HG02852 (cell line): ENCODE measurements at regions not wholly inside any gene's neighbourhood (a gene's known extent, or its start where the extent isn't known, plus 50 kb on each side); places are given as distances from the start of the nearest gene placed in this dataset.
"Not testable (repeated sequence)": the region's sequence is repeated elsewhere in the genome, so short reads cannot be mapped to it uniquely, and the experiment has no call there.

Experiments
- ATAC-seq: cut with Tn5 transposase; IDR thresholded peaks from one replicate; pipeline ENCODE4 v1.9.1; 2021; ENCODE audit warnings: mild to moderate bottlenecking, moderate library complexity; ENCODE audit not compliant: unreplicated experiment

- not testable (repeated sequence) for ATAC-seq
These were observed 67.0 kb upstream of the CHD6 start for GRCh38 chr20:41685145-41685544.

- no peak for ATAC-seq
These were observed 60.6 kb upstream of the CHD6 start for GRCh38 chr20:41678799-41679198.

- no peak for ATAC-seq
These were observed 54.1 kb upstream of the CHD6 start for GRCh38 chr20:41672282-41672681.

GRCh38 chr20:41671143-41671542 is 53.0 kb upstream of the CHD6 start:
- no peak for ATAC-seq

GRCh38 chr20:41670631-41671030 is 52.5 kb upstream of the CHD6 start:
- no peak for ATAC-seq

GRCh38 chr20:41669708-41670263 is 51.6 kb upstream of the CHD6 start:
- ATAC-seq = no peak

GRCh38 chr20:41668057-41668749 is 50.0 kb upstream of the CHD6 start:
- no peak for ATAC-seq
